Rectal smooth muscle tissue (tissue), 1 donor: ENCODE measurements at regions not wholly inside any gene's neighbourhood (a gene's known extent, or its start where the extent isn't known, plus 50 kb on each side); places are given as distances from the start of the nearest gene placed in this dataset.

Experiments used
- H3K27ac ChIP-seq: one replicate; pipeline ENCODE4 v1.7.0; 2013; ENCODE audit warnings: low read depth, low read length, inconsistent platforms
- H3K27me3 ChIP-seq: one replicate; pipeline ENCODE4 v1.7.0; 2013; ENCODE audit warnings: low read length; ENCODE audit not compliant: control insufficient read depth, insufficient read depth
- H3K36me3 ChIP-seq: one replicate; pipeline ENCODE4 v1.7.0; 2013; ENCODE audit warnings: low read length; ENCODE audit not compliant: control insufficient read depth, insufficient read depth
- H3K4me1 ChIP-seq: one replicate; pipeline ENCODE4 v1.7.0; 2013; ENCODE audit warnings: low read length; ENCODE audit not compliant: control insufficient read depth, insufficient read depth
- H3K4me3 ChIP-seq: one replicate; pipeline ENCODE4 v1.7.0; 2013; ENCODE audit warnings: low read length
- H3K9ac ChIP-seq: one replicate; pipeline ENCODE4 v1.7.0; 2013; ENCODE audit warnings: low read length

- H3K9ac ChIP-seq: no peak overlapping the region
- no peak overlapping the region for H3K4me3 ChIP-seq
- H3K4me1 ChIP-seq: no peaks in the 10 kb centered on the region
- no peaks in the 10 kb centered on the region for H3K36me3 ChIP-seq
- no peaks in the 10 kb centered on the region for H3K27me3 ChIP-seq
- H3K27ac ChIP-seq: no peak overlapping the region
Observed at GRCh38 chr2:174697255-174697654, 67.0 kb downstream of the CHRNA1 start.

GRCh38 chr2:174694920-174695319, 69.4 kb downstream of the CHRNA1 start:
- H3K4me3 ChIP-seq: no peak overlapping the region
- no peaks in the 10 kb centered on the region for H3K27me3 ChIP-seq
- no peaks in the 10 kb centered on the region for H3K4me1 ChIP-seq
- H3K36me3 ChIP-seq: no peaks in the 10 kb centered on the region
- no peak overlapping the region for H3K27ac ChIP-seq
- H3K9ac ChIP-seq: no peak overlapping the region

- Histone ChIP-seq H3K27ac (no peak overlapping the region), H3K9ac (no peak overlapping the region), H3K27me3 (no peaks in the 10 kb centered on the region), H3K4me3 (no peak overlapping the region), H3K4me1 (no peaks in the 10 kb centered on the region), H3K36me3 (no peaks in the 10 kb centered on the region)
Observed at GRCh38 chr2:174694196-174694878, 69.9 kb downstream of the CHRNA1 start.

GRCh38 chr2:174693344-174693743, 70.9 kb downstream of the CHRNA1 start:
- Histone ChIP-seq H3K27me3 (no peaks in the 10 kb centered on the region), H3K4me3 (no peak overlapping the region), H3K4me1 (no peaks in the 10 kb centered on the region), H3K36me3 (no peaks in the 10 kb centered on the region), H3K9ac (no peak overlapping the region), H3K27ac (no peak overlapping the region)

- no peaks in the 10 kb centered on the region for H3K4me1 ChIP-seq
- H3K36me3 ChIP-seq: no peaks in the 10 kb centered on the region
- no peaks in the 10 kb centered on the region for H3K27me3 ChIP-seq
- no peak overlapping the region for H3K4me3 ChIP-seq
- H3K9ac ChIP-seq: no peak overlapping the region
- H3K27ac ChIP-seq: no peak overlapping the region
Observed at GRCh38 chr2:174692256-174692919, 71.9 kb downstream of the CHRNA1 start.

GRCh38 chr2:174691201-174691779, 73.0 kb downstream of the CHRNA1 start:
- Histone ChIP-seq H3K36me3 (no peaks in the 10 kb centered on the region), H3K4me3 (no peak overlapping the region), H3K27ac (no peak overlapping the region), H3K4me1 (no peaks in the 10 kb centered on the region), H3K27me3 (no peaks in the 10 kb centered on the region), H3K9ac (no peak overlapping the region)

GRCh38 chr2:174690026-174690425, 74.2 kb downstream of the CHRNA1 start:
- Histone ChIP-seq H3K27me3 (no peaks in the 10 kb centered on the region), H3K9ac (no peak overlapping the region)

GRCh38 chr2:174688079-174688478, 76.2 kb downstream of the CHRNA1 start:
- H3K9ac ChIP-seq: no peak overlapping the region
- H3K4me3 ChIP-seq: no peak overlapping the region
- H3K4me1 ChIP-seq: peaks cover 3% of the 10 kb centered on the region
- H3K27me3 ChIP-seq: no peaks in the 10 kb centered on the region
- H3K36me3 ChIP-seq: no peaks in the 10 kb centered on the region
- no peak overlapping the region for H3K27ac ChIP-seq

More at GRCh38 chr2:174690026-174690425, 74.2 kb downstream of the CHRNA1 start:
- Histone ChIP-seq H3K4me1 (no peaks in the 10 kb centered on the region), H3K4me3 (no peak overlapping the region), H3K36me3 (no peaks in the 10 kb centered on the region), H3K27ac (no peak overlapping the region)

GRCh38 chr2:174686430-174686829, 77.8 kb downstream of the CHRNA1 start:
- H3K27me3 ChIP-seq: no peaks in the 10 kb centered on the region

GRCh38 chr2:174683392-174683759, 80.9 kb downstream of the CHRNA1 start:
- Histone ChIP-seq H3K4me1 (peaks cover 13% of the 10 kb centered on the region), H3K36me3 (no peaks in the 10 kb centered on the region), H3K27me3 (no peaks in the 10 kb centered on the region), H3K9ac (peak overlapping the region; percentile 71), H3K27ac (peak overlapping the region; percentile 79), H3K4me3 (peak overlapping the region; percentile 78)

More at GRCh38 chr2:174686430-174686829, 77.8 kb downstream of the CHRNA1 start:
- peaks cover 5% of the 10 kb centered on the region for H3K4me1 ChIP-seq
- H3K9ac ChIP-seq: no peak overlapping the region
- H3K36me3 ChIP-seq: no peaks in the 10 kb centered on the region
- H3K27ac ChIP-seq: no peak overlapping the region
- H3K4me3 ChIP-seq: no peak overlapping the region

GRCh38 chr2:174682578-174683391, 81.5 kb downstream of the CHRNA1 start:
- H3K36me3 ChIP-seq: no peaks in the 10 kb centered on the region
- H3K27ac ChIP-seq: peak overlapping the region; percentile 85
- H3K4me1 ChIP-seq: peaks cover 13% of the 10 kb centered on the region

GRCh38 chr2:174682007-174682577, 82.2 kb downstream of the CHRNA1 start:
- no peaks in the 10 kb centered on the region for H3K27me3 ChIP-seq
- H3K4me3 ChIP-seq: peak overlapping the region; percentile 59
- H3K27ac ChIP-seq: peak overlapping the region; percentile 85
- peaks cover 13% of the 10 kb centered on the region for H3K4me1 ChIP-seq
- no peaks in the 10 kb centered on the region for H3K36me3 ChIP-seq
- peak overlapping the region; percentile 5 for H3K9ac ChIP-seq

More at GRCh38 chr2:174682578-174683391, 81.5 kb downstream of the CHRNA1 start:
- Histone ChIP-seq H3K4me3 (peak overlapping the region; percentile 78), H3K27me3 (no peaks in the 10 kb centered on the region), H3K9ac (peak overlapping the region; percentile 71)
